Prostate gland (tissue), 2 donors: ENCODE measurements at regions not wholly inside any gene's neighbourhood (a gene's known extent, or its start where the extent isn't known, plus 50 kb on each side); places are given as distances from the start of the nearest gene placed in this dataset.

ENCODE experiments used
- DNase-seq: peaks from one replicate; pipeline ENCODE4 v3.0.0-alpha.2; 2019; ENCODE audit warnings: low spot score
- H3K27ac ChIP-seq, 2 donors: fragments of 200-600 bp; sonication (generic); 2 replicates each; pipeline ENCODE4 v1.5.1; 2017 to 2019
- H3K27me3 ChIP-seq: fragments of 200-600 bp; sonication (generic); replicated peaks from 2 replicates; pipeline ENCODE4 v1.5.1; 2019; ENCODE audit not compliant: insufficient read depth
- H3K36me3 ChIP-seq, 2 donors: fragments of 200-600 bp; sonication (generic); 1 replicate in 1 of 2; 2 replicates in 1 of 2; pipeline versions ENCODE4 v1.5.1 to v1.8.1; 2017 to 2019
- H3K4me1 ChIP-seq: fragments of 200-600 bp; sonication (generic); replicated peaks from 2 replicates; pipeline ENCODE4 v1.5.1; 2019
- H3K4me3 ChIP-seq, 2 donors: fragments of 200-600 bp; sonication (generic); 2 replicates each; pipeline ENCODE4 v1.5.1; 2017 to 2019
- H3K9me3 ChIP-seq: fragments of 200-600 bp; sonication (generic); 2 replicates; pipeline ENCODE4 v1.5.1; 2017
- CTCF ChIP-seq, 4 experiments: fragments of 200-600 bp in 2 of 4; fragments of 450-650 bp in 2 of 4; sonication (generic) in 2 of 4; IDR thresholded peaks; 1 replicate in 3 of 4; 2 replicates in 1 of 4; pipeline ENCODE4 v1.5.1; 2016 to 2019; ENCODE audit warnings: antibody characterized with exemption in 4 of 4, mild to moderate bottlenecking in 2 of 4, moderate library complexity in 2 of 4
- POLR2A ChIP-seq: fragments of 450-650 bp; IDR thresholded peaks from one replicate; pipeline ENCODE4 v1.6.1; 2016; ENCODE audit warnings: antibody characterized with exemption, mild to moderate bottlenecking
- POLR2AphosphoS5 ChIP-seq: sonication (generic); formaldehyde crosslinking; IDR thresholded peaks from one replicate; pipeline ENCODE4 v1.6.1; 2017; ENCODE audit warnings: antibody characterized with exemption
- WGBS: methylation state at CpG from one replicate; pipeline ENCODE4 v1.1.5; 2018; 5-methylcytosine and 5-hydroxymethylcytosine counted together
- intact Hi-C: fragments of 100-400 bp; cut with DNase I; formaldehyde crosslinking; loops from one replicate; pipeline ENCODE4 v1.14.2; 2022

GRCh38 chr3:137509354-137510045 lies 254.6 kb upstream of the SOX14 start:
- H3K4me3 ChIP-seq = no peak overlapping the region
- H3K9me3 ChIP-seq = no peaks in the 10 kb centered on the region
- H3K27me3 ChIP-seq = no peaks in the 10 kb centered on the region
- no peak for TF ChIP-seq CTCF (IDR thresholded peaks at IDR 0.05)
- TF ChIP-seq POLR2A = no peak
- no peak for TF ChIP-seq POLR2AphosphoS5
- DNase-seq = no peak
- intact Hi-C loops = no loop called here
- no peak overlapping the region for H3K27ac ChIP-seq
- no peaks in the 10 kb centered on the region for H3K4me1 ChIP-seq
- no peaks in the 10 kb centered on the region for H3K36me3 ChIP-seq
- WGBS = 22% methylated on average over 29 of the region's 29 CpGs

- Histone ChIP-seq H3K36me3 (no peaks in the 10 kb centered on the region), H3K4me1 (no peaks in the 10 kb centered on the region), H3K9me3 (no peaks in the 10 kb centered on the region), H3K27ac (no peak overlapping the region), H3K27me3 (no peaks in the 10 kb centered on the region), H3K4me3 (no peak overlapping the region)
- no peak for TF ChIP-seq POLR2AphosphoS5
- TF ChIP-seq POLR2A = no peak
- TF ChIP-seq CTCF (IDR thresholded peaks at IDR 0.05) = no peak
- WGBS = 73% methylated on average over 1 of the region's 1 CpG
- DNase-seq = no peak
- intact Hi-C loops = no loop called here
These were observed 252.5 kb upstream of the SOX14 start for GRCh38 chr3:137511655-137512054.

GRCh38 chr3:137514853-137515252 lies 249.3 kb upstream of the SOX14 start:
- Histone ChIP-seq H3K4me1 (no peaks in the 10 kb centered on the region), H3K9me3 (no peaks in the 10 kb centered on the region), H3K4me3 (no peak overlapping the region), H3K27me3 (no peaks in the 10 kb centered on the region), H3K27ac (no peak overlapping the region), H3K36me3 (no peaks in the 10 kb centered on the region)
- TF ChIP-seq POLR2A (no peak), POLR2AphosphoS5 (no peak), CTCF (IDR thresholded peaks at IDR 0.05) (no peak)
- 57% methylated on average over 2 of the region's 2 CpGs for WGBS
- intact Hi-C loops = no loop called here
- DNase-seq = no peak

- 42% methylated on average over 5 of the region's 5 CpGs for WGBS
- Histone ChIP-seq H3K27ac (no peak overlapping the region), H3K36me3 (no peaks in the 10 kb centered on the region), H3K27me3 (no peaks in the 10 kb centered on the region), H3K4me1 (no peaks in the 10 kb centered on the region), H3K4me3 (no peak overlapping the region), H3K9me3 (no peaks in the 10 kb centered on the region)
- DNase-seq = no peak
- intact Hi-C loops = no loop called here
- TF ChIP-seq CTCF (IDR thresholded peaks at IDR 0.05) = no peak
- no peak for TF ChIP-seq POLR2A
- TF ChIP-seq POLR2AphosphoS5 = no peak
These were observed 244.5 kb upstream of the SOX14 start for GRCh38 chr3:137519602-137520001.

GRCh38 chr3:137524751-137525150 lies 239.4 kb upstream of the SOX14 start:
- Histone ChIP-seq H3K4me1 (no peaks in the 10 kb centered on the region), H3K27me3 (no peaks in the 10 kb centered on the region), H3K36me3 (no peaks in the 10 kb centered on the region), H3K27ac (no peak overlapping the region), H3K9me3 (no peaks in the 10 kb centered on the region), H3K4me3 (no peak overlapping the region)
- DNase-seq = no peak
- WGBS = 76% methylated on average over 1 of the region's 1 CpG
- intact Hi-C loops = no loop called here
- no peak for TF ChIP-seq POLR2AphosphoS5
- TF ChIP-seq POLR2A = no peak
- TF ChIP-seq CTCF (IDR thresholded peaks at IDR 0.05) = no peak
